HG03045 (cell line): ENCODE measurements at regions not wholly inside any gene's neighbourhood (a gene's known extent, or its start where the extent isn't known, plus 50 kb on each side); places are given as distances from the start of the nearest gene placed in this dataset.
A peak's percentile ranks its signal among the peaks of the same experiment; 100 is the strongest.

ENCODE experiments used
- ATAC-seq: cut with Tn5 transposase; IDR thresholded peaks from one replicate; pipeline ENCODE4 v1.9.1; 2021; ENCODE audit warnings: mild to moderate bottlenecking, moderate library complexity; ENCODE audit not compliant: unreplicated experiment

GRCh38 chr16:80144191-80144590 is 396.6 kb upstream of the DYNLRB2 start:
- peak; percentile 98 for ATAC-seq

DNA sequence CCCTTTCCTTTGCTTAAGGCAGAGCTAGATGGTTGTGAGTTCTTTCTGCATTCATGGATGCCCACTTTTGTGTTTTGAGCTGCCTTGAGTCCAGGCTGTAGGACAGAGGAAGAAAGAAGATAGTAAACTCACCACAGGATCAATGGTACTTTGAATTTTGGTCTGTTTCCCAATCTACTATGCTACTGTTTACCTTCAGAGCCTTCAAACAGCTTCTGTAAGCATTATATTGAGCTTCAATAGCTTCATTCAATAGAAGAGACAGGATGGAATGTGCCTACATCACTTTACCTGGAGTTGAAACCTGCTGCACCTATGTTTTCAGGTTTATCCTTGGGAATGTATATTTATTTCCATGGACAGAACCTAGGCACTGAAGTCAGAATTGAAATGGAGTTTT is 397.9 kb upstream of the DYNLRB2 start:
- no peak for ATAC-seq

DNA sequence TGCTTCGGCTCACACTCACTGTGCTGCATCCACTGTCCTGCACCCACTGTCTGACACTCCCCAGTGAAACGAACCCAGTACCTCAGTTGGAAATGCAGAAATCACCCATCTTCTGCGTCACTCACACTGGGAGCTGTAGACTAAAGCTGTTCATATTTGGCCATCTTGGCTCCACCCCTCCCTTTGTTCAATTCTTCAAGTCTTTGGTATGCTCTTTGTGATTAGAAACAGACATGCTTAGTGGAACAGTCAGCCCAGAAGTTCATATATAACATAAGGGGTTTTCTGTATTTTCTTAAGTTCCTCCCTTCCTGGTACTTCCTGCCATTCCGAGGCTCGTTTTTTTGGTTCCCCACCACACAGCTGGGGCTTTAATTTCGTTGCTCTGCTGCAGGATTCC is 398.5 kb upstream of the DYNLRB2 start:
- no peak for ATAC-seq

GRCh38 chr16:80129791-80130190 is 411.0 kb upstream of the DYNLRB2 start:
- no peak for ATAC-seq

- ATAC-seq, result no peak
Observed at GRCh38 chr16:80125677-80126076, 415.1 kb upstream of the DYNLRB2 start.

DNA sequence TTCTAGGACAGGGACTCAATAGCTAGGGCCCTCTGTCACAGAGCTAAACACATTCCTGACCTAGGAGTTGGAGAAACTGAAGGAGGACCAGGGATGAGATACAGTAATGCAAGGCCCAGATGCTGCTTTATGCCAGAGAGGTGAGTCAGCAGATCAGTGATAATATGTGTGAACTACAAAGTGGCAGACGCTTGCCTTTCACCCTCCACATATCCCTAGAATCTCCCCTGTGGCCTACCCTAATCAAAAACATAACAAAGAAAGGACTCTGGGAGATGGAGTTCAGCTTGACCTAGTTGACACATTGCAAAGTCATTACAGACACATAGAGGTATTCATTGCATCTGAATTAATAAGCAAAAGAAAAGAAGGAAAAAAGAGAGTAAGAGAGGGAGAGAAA is 417.6 kb upstream of the DYNLRB2 start:
- ATAC-seq, result no peak

GRCh38 chr16:80122115-80122514 is 418.7 kb upstream of the DYNLRB2 start:
- no peak for ATAC-seq

DNA sequence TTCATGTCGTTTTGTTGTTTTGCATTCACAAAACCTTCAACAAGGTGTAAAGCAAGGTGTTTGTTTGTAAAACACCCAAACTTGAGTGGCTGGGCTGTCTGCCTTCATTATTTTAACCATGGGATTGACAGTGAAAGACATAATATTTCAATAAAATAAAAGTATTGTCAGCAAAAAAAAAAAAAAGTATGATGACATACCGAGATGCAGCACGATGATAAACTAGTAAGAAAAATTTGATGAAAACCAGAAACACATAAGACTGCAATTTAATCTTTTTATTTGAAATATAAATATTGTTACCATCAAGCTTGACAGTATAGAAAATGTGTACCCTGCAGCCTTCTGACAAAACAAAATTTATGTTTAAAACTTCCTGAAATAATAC is 419.3 kb upstream of the DYNLRB2 start:
- ATAC-seq, result no peak

DNA sequence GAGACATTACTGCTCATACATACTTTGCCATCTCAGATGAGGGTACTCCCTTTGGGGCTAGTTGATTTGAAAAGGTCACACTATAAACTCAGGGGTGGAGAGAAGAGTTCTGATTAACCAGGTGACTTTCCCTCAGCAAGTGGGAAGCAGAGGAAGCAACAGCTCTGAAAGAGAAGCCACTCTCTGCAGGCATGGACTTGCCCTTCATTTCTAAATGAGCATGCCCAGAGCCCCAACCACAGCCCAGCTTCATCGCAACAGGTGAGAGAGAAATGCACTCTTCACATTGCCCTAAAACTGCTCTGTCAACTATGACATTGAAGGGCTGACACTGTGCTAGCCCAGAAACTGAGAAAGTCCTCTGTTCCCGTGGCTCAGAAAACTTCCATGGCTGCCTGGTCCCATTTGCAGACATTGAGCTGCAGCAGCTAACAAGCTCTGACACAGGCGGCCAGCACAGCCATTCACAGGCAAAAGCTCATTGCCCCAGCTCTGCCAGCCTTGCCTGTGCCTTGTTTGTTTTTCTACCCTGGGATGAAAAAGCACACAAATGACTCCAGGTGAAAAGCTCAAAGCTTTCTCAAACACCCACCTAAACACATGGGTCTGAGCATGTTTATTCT is 419.8 kb upstream of the DYNLRB2 start:
- ATAC-seq, result no peak

DNA sequence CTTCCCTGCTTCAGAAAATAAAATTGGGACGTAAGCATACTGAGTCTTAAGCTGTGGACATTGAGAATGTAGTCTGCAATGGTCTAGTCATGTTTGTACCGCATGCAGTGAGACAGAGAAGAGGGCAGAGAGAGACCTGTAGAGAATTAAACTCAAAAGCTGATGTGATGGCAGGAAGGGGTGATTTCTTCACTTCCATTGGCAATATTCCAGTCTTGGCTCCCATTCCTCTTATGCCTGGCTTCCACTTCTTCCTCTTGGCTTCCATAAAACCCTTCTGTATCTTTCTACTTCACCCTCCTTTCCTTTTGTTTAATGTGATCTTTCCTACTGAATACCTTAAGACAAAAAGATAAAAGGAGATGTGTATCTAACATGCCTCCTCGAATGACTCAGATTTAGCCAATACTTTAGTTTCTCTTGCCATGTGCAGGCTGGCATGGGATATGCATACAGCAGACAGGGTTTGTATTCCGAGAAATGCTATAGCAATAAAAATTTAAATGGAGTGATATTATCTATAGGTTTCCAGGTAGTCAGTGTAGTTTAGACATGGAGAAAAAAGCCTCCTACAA is 423.1 kb upstream of the DYNLRB2 start:
- ATAC-seq, result no peak

- no peak for ATAC-seq
Observed at GRCh38 chr16:80116711-80117110, 424.1 kb upstream of the DYNLRB2 start.

- no peak for ATAC-seq
Observed at GRCh38 chr16:80114699-80115098, 426.1 kb upstream of the DYNLRB2 start.

DNA sequence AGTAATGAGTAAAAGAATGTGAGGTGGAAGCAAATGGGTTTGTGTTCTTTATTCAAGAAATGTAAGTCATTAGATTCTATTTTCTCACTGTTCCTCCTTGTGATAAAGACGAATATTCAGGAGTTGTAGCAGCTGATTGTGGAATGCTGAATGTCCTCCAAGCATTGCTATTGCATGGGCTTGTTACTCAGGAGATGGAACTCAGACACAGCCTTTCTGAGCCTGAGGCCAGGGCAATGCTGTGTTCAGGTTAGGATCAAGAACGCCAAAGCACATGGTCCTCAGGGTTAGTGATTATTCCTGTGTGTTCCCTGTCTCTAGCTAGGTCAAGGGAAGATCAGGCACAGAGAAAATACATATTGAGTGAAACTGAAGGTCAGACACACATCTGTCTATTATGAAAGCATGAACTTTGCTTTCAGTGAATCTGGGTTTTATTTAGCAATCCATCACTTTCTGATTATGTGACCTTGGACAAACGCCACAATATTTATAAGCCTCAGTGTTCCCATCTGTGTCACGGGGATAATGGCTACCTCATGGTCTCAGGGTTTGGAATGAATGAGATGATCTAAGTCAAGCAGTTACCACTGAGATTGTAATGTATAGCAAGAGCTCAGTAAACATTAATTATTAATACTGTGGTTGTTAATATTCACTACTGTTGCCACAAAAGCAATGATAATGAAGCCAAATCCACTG is 426.8 kb upstream of the DYNLRB2 start:
- no peak for ATAC-seq

GRCh38 chr16:80109581-80109980 is 431.2 kb upstream of the DYNLRB2 start:
- no peak for ATAC-seq

- no peak for ATAC-seq
Observed at GRCh38 chr16:80107900-80108299, 432.9 kb upstream of the DYNLRB2 start.

DNA sequence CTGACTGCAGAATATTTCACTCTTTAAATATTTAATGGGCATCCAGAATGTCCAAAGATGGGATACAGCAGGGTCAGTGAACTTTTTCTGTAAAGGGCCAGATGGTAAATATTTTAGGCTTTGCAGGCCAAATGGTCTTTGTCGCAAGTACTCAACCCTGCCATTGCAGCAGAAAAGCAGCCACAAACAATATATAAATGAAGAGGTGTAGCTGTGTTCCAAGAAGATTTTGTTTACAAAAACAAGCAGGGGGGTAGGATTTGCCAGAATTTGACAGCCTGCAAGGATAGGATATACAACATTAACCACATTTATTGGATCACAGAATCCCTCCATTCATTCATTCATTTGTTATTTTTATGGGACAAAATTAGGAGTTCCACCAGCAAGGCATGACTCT is 435.0 kb upstream of the DYNLRB2 start:
- no peak for ATAC-seq

GRCh38 chr16:80105160-80105559 is 435.6 kb upstream of the DYNLRB2 start:
- ATAC-seq, result no peak

DNA sequence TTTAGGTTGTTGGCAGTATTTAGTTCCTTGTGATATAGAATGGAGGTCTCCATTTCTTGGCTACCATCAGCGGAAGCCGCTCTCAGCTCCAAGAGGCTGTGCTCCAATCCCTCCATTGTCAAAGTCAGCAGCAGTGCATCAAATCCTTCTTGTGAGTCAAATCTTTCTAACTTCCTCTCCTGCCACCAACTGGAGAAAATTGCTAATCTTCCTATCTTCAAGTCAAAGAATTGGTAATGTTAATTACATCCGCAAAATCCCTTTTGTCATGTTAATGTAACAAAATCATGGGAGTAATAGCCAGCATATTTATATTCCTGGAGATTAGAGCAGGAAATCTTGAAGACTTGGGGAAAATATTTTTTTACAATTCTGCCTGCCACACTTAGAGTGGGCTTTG is 436.4 kb upstream of the DYNLRB2 start:
- ATAC-seq, result no peak

DNA sequence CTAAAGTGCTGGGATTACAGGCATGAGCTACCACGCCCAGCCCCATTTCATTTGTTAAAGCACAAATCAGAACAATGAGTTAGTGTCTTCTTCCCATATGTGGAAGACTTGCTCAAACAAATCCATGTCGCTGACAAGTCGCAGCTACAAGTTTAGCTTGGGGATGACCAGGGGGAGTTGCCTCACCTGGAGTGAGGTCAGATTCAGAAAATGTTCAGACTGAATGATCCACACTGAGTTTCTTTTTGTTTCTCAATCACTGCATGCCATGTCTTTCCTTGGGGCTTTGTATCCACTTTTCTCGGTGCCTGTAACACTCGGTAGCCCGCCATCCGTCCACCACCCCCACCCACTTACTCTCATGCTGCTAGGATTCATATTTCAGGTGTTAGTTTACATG is 437.3 kb upstream of the DYNLRB2 start:
- ATAC-seq, result no peak

GRCh38 chr16:80100846-80101451 is 439.8 kb upstream of the DYNLRB2 start:
- ATAC-seq, result no peak

GRCh38 chr16:80100186-80100585 is 440.6 kb upstream of the DYNLRB2 start:
- no peak for ATAC-seq

DNA sequence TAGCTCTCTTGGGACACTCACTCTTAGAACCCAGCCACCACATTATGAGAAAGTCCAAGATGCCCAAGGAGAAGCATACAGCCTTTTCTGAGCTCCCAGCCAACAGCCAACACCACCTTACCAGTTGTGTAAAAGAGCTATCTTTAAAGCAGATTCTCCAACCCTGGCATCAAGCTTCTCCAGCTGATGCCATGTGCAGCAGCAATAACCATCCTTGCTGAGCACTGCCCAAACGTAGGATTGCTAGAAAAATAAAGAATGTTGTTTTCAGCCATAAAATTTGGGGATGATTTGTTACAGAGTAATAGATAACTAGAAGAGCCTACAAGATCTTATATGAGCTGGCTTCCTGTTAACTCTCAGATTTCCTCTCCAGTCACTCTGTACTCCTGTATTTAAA is 443.7 kb upstream of the DYNLRB2 start:
- ATAC-seq, result no peak
